ENCODE measurements at regions not wholly inside any gene's neighbourhood (a gene's known extent, or its start where the extent isn't known, plus 50 kb on each side); places are given as distances from the start of the nearest gene placed in this dataset.
"Not testable (repeated sequence)": the region's sequence is repeated elsewhere in the genome, so short reads cannot be mapped to it uniquely, and the experiment has no call there.

DNA sequence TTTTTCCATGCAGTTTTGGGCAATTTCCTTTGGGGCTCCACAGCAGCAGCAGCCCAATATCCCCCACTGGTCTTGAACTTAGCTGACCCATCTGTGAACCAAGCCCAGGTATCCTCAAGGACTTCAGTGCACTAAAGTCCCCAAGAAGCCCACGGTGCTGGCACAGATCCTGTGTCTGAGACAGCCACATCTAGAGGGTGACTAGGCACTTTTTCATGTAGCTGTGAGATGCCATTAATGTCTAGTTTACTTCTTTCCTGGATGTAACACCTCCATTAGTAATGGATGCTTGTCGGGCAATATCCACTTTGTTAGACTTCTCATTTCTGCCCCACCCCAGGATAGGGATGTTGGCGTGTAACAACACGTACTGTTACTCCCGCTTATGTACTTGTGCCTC is 117.9 kb downstream of the GPCPD1 start:
- no peak for DNase-seq (ENCODE audit: low spot score)

DNA sequence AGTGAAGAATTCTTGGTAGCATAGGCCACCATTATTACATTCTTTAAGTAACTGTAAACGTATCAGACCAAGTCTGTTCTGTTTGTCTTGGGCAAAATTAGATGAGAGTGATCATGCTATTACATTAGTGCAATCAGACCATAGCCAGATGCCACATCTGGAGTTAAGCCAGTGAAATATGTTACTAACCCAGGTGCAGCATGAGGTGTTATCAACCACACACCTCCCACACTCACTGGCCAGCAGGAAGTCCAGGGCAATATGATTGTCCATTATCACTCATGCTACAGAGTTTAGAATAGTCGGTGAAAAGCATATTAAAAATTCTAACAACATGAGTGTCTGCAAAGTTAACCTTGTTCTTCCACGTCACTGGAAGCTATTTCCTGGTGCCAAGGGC is 119.4 kb downstream of the GPCPD1 start:
- no peak for DNase-seq (ENCODE audit: low spot score)

DNA sequence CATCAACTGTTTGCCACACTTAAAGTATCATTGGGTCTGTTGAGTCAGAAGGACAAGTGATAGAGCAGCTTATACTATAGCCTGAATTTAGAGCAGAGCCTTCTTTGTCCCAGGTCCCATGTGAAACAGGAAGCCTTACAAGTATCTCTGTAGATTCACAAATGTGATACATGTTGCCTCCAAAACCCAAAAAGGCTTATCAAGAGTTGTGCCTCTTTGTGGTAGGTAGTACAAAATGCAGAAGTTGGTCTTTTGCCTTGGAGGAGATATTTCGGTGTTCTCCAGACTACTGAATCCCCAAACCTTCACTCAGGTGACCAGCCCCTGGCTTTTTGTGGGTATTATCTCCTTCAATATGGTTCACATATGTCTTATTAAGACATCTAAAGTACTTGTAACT is 121.2 kb downstream of the GPCPD1 start:
- DNase-seq (ENCODE audit: low spot score): no peak

DNA sequence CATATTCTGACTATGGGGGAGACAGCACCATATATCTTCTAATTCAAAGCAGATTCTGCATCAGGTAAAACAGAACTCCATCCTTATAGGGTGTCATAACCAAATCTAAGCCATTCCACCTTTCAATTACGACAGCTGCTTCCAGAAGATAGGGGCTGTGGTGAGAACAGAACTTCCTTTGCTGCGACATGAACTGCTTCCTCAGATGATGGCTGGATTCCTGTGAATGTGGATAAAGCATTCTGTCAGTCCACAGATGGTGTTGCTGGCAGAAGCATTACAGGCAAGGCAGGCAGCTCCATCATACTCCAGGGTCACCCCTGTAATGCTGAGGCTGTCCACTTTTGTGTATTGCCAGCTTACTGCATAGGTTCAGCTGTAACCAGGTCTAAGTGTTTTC is 122.0 kb downstream of the GPCPD1 start:
- DNase-seq (ENCODE audit: low spot score): no peak

DNA sequence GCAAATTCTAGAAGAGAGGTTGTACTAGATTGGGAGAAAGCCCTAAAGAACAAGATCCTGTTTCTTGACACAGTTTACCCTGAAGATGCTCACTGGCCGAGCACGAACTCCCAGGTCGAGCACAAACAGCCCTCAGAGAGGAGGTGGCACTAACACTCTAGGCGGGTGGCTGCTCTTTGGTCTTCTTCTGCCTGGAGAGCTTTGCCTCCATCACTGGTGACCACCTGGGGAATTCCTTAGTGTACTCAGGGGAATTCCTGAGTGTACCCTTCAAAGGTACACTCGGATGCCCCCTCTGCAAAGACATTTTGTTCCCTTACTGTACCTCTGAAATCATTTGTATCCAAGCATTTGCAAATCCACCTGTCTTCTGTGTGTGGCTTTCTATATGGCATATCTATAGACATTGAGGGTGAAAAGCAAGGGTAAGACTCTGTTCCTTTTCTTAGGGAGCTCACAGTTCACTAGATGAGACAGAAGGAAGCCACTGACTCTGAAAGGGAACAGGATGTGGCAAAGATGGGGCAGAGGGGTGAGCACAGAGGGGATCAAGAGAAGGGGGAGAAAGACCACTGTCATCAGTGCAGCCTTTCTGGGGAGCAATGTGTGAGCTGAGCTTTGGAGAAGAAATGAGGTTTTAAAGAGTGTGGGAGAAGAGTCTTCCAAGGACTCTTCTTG is 124.3 kb downstream of the GPCPD1 start:
- DNase-seq (ENCODE audit: low spot score): no peak

DNA sequence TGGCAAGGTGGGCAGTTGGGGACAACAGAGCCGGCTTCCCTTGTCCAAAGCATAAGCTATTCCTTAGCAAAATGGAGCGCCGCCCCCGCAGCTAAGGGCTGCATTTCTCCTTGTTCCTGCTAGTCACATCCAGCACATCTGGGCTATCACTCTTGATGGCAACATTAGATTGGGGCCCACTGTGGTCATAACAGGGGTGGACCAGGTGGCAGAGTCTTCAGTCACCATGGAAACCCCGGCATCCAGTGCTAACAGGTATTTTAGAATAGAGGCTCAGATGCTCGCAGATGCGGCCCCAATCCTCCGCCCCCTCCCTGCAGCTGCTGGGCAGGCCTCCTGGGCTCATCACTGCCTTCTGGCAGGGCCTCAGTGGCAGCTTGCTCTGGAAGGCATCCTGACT is 125.9 kb downstream of the GPCPD1 start:
- no peak for DNase-seq (ENCODE audit: low spot score)

DNA sequence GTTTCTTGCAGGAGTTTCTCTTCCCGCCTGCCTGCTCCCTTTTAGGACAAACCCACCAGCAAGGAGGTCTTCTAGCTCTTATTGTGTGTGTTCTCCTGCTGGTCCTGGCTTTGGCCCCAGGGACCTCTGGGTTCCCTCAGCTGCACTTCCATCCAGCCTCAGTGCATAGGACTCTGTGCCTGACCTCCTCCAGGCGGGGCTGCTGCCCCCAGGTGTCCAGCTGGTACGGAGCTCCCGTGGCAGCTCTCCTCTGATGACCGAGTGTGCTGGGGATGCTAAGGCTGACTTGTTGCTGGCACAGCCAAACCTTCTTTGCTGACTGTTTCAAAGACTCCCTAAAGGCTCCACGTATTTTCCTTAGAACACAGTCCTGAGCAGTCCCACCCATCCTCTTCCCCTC is 126.5 kb downstream of the GPCPD1 start:
- DNase-seq (ENCODE audit: low spot score): no peak

DNA sequence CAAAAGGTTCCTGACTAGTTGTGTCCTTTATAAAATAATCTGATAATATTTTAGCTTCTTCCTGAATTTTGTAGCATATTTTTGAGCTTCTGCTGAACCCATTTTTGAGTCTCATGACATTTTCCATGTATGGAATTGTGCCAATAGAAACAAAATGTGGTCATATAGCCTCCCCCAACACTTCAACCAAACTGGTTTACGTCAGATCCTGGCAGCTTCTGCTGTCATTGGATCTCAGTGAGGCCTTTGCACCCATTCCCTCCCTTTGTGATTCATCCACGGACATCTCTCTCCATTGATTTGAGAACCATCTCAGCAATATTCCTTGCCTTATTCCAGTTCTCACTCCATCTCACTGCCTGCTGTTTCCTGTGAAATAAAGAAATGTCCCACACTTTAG is 128.0 kb downstream of the GPCPD1 start:
- no peak for DNase-seq (ENCODE audit: low spot score)

DNA sequence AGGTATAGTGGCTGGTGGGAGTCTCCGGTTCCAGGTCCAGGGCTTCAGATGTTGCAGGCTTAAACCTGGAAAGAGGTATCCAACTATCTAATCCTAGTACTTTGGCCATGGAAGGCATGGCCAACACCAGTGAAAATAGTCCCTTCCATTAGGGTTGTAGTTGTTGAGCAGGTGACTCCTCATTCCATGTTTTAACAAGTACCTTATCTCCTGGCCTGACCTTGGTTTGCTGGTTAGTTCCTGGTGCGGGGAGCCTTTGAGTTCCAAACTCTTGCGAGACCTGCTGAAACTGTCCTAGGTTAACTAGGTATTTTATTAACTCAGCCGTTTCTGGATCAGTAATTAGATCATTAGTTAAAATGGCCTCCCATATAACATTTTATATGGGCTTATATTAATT is 128.9 kb downstream of the GPCPD1 start:
- no peak for DNase-seq (ENCODE audit: low spot score)

DNA sequence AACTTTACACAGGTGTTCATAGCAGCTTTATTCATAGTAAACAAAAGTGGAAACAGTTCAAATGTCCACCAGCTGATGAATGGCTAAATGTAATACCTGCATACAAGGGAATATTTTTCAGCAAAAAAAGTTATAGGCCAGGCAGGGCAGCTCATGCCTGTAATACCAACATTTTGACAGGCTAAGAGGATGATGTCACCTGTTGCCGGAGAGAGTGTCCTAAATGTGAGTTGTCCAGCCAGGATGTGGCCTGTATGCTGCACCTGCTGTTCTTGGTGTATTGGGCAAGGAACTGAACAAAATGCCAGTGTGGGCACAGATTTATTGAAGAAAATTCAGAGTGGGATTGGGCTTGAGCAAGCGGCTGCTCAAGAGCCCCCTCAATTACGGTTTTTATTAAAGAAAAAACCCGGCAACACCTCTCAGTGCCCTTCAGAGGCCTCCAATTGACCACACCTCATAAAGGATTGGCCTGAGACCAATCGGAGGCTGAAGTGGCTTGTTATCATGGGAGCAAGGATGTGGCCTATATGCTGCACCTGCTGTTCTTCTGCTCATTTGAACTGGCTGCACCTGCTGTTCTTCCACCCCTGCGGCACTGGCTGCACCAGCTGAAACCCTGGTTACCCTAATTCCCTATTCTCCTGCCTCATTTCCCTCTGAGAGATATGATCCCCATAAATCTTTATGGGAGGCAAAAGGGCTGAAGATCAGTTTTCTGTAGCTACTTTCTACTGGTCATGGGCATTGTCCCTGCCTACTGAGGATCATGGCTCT is 129.8 kb downstream of the GPCPD1 start:
- no peak for DNase-seq (ENCODE audit: low spot score)

DNA sequence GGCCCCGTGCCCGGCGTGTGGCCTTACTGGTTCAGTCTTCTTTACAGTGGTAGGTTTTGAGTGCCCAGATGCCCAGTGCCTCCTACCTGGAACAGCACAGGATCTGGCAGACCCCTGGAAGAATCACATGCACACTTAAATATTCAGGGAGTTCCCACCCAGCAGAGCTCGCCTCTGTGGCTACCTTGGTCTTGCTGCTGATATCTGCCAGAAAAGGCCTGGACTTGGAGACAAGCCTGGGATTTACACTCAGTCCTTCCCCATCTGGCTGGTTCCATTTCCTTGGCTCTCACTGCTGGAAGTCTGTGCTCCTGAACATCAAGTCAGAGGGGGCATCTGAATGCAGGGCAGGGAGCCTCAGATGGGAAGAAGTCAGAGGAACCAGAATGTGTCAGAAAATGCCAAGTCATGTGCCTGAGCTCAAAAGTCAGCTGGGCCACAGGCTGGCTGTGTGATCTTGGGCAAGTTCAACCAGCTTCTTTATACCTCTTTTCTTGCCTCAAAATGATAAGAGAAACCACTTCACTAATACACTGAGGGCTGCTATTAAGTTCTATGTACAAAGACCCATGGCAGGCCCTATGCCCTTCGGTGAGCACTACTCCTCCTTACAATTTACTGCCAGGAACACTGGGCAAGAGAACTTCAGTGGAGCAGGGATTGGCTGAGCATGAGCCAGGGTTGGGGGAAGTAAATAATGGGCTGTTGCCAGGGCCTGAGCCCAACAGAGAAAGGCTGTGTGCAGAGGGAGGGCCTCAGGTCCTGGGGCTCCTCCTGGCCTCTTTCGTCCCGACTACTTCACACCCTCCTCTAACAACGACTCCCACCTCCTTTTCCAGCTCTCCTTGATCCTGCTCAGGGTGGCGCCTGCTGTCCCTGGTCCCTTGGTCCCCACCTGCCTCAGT is 135.9 kb downstream of the GPCPD1 start:
- DNase-seq (ENCODE audit: low spot score): no peak

DNA sequence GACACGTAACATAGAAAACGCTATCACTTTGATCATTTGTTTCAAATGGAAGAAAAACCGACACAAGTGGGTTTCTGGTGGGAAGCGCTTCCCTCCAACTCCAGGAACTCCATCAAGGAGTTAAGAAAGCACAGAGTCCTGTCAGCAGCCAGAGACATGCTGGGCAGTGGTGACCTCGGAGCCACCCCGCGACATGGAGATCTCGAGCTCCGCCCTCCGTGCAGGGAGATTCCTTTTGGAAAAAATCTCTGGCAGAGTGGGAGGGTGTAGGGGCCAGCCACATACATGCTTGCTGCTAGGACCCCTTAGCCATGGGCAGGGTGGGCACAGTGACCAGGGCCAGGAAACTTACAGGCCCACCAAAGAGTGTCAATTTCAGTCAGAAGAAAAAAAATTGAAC is 138.9 kb downstream of the GPCPD1 start:
- DNase-seq (ENCODE audit: low spot score): not testable (repeated sequence)

DNA sequence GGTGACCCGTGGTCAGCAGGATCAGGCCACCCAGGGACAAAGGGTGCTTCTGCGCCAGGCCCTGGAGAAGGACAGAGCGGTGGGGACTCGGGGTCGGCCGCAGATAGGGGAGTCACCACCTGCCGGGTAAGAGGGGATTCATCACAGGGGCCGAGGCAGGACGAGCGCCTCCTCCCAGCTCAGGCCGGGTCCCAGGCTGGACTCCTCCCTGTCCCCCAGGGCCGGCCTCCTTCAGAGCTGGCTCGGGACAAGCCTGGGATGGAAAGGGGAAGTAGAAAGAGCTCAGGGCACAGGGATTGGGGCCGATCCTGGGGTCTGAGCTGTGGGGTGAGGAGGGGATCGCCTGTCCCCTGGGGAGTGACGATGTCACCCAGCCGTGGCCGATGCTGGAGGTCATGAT is 139.4 kb downstream of the GPCPD1 start:
- no peak for DNase-seq (ENCODE audit: low spot score)

DNA sequence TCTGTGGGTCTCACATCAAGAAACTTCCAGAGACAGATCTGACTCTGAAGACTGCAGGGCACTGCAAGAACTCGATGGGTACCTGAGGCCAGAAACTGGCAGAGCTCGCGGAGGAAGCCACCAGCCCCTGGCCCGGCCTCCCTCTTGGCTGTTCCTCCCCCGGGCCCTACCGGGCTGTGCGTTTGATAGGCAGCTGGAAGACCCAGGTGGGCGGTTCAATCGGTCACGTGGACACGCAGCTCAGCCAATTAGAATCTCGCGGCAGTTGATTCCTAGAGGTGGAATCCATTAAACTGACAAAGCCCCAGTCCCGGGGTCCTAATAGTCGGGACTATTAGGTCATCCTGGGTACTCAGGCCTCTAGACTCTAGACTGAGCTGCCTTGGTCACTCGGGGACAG is 139.9 kb downstream of the GPCPD1 start:
- no peak for DNase-seq (ENCODE audit: low spot score)

DNA sequence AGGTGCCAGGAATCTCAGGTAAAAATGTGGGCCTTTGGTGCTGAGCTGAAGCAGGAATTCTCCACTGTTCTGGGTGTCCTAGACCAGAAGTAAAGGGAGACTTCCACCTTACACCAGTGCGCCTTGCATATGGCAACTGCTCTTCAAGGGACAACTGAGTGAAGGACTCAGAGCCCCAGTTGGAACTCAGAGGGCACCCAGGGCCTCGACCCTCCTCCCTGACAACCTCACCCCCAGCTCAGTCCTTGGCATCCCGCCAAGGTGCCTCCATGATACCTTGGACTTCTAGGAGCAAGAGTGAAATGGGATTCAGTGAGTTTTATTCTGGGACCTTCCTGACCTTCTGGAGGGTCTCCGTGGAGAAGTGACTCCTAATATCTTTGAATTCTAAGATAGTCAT is 140.3 kb downstream of the GPCPD1 start:
- no peak for DNase-seq (ENCODE audit: low spot score)

DNA sequence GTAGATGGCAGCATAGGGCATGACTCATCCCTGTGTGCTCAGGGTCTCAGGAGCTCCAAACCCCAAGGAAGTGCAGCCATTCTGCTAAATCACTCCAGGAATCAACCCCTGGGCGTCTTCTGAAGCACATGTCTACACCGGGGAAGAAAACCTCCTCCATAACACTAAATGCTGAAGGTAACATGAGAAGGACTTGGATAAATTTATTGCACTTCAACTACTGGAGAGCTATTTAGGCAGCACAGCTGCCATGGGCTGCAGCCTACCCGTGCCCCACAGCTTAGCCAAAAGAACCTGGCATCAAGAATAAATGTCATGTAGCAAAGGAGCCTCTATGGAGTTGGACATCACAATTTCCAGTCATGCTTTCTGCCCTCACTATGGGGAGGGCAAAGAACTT is 141.7 kb downstream of the GPCPD1 start:
- DNase-seq (ENCODE audit: low spot score): no peak

DNA sequence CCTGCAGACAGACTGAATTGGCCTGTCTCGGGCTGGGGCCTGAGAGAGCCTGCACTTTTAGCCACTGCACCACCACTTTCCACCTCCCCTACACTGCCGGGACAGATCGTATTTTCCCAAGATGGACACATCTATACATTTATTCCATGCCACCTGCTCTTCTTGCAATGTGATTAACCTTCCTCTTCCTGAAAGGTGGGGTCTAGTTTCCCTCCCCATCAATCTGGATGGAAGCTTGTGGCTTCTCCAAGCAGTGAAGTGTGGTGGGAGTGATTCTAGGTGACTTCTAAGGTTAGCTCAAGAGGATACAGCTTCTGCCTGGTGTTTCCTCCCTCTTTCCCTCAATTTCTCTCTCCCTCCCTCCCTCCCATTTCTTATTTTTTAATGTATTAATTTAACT is 143.7 kb downstream of the GPCPD1 start:
- DNase-seq (ENCODE audit: low spot score): no peak

DNA sequence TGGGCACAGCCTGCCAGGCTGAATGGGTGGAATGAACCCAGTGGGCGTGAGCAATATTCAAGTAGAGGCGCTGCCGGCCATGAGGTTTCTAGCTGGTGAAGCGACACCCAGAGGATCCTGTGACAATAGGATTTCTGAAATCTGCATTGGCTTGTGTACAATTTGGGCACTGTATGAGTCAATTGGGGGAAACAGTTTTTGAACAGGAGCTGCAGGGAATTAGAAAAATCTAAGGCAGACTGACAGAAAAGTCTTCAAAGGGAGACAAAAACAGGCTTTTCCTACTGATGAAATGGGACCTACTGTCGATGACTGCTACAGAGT is 145.2 kb downstream of the GPCPD1 start:
- DNase-seq (ENCODE audit: low spot score): no peak

DNA sequence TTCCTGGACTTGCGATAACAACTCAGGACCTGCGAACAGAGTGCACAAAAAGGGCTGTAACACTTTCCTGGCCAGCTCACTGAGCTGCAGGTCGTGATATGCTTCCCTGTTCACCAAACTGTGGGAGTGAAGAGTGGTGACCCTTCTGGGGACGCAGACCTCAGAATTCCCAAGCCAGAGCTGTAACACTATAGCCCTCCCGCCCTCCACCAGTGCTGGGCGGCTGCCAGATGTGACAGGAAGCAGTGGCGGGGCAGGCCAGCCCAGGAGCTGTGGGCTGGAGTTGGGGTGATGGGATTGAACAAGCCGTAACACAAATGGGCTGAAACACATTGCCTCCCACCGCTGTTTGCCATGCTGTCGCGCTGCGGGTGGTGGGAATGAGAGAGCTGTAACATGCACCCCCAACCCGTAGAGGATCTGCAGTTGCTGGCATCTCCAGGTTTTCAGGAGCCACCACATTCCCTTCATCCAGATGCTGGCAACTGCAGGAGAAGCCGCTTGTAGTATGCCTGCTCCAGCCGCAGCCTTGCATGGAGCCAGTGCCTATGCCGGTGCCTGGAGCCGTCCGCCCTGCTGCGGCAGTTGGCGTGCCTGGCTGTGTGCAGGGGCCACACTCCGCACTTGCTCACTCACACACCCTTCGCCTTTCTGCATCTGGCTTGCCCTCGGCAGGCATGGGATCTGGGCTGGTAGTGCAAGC is 145.8 kb downstream of the GPCPD1 start:
- DNase-seq (ENCODE audit: low spot score): no peak

DNA sequence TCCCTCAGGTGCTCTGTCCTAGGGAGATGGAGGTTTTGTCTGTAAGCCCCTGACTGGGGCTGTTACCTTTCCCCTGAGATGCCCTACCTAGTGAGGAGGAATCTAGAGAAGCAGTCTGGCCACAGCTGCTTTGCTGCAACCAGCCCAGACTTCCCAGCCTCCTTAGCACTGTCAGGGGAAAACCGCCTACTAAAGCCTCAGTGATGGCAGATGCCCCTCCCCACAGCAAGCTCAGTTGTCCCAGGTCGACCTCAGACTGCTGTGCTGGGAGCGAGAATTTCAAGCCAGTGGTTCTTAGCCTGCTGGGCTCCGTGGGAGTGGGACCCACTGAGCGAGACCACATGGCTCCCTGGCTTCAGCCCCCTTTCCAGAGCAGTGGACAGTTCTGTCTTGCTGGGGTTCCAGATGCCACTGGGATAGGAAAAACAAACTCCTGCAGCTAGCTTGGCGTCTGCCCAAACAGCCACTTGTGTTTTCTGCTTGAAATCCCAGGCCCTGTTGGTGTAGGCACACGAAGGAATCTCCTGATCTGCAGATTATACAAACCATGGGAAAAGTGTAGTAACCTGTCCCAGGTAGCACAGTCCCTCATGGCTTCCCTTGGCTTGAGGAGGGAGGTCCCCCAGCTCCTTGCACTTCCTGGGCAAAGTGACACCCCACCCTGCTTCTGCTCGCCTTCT is 146.4 kb upstream of the PROKR2 start:
- DNase-seq (ENCODE audit: low spot score): no peak

DNA sequence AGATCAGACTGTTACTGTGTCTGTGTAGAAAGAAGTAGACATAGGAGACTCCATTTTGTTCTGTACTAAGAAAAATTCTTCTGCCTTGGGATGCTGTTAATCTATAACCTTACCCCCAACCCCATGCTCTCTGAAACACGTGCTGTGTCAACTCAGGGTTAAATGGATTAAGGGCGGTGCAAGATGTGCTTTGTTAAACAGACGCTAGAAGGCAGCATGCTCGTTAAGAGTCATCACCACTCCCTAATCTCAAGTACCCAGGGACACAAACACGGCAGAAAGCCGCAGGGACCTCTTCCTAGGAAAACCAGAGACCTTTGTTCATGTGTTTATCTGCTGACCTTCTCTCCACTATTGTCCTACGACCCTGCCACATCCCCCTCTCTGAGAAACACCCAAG is 137.0 kb upstream of the PROKR2 start:
- DNase-seq (ENCODE audit: low spot score): not testable (repeated sequence)

DNA sequence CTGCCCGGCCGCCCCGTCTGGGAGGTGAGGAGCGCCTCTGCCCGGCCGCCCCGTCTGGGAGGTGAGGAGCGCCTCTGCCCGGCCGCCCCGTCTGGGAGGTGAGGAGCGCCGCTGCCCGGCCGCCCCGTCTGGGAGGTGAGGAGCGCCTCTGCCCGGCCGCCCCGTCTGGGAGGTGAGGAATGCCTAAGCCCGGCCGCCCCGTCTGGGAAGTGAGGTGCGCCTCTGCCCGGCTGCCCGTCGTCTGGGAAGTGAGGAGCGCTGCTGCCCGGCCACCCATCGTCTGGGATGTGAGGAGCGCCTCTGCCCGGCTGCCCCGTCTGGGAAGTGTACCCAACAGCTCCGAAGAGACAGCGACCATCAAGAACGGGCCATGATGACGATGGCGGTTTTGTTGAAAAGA is 136.6 kb upstream of the PROKR2 start:
- not testable (repeated sequence) for DNase-seq (ENCODE audit: low spot score)
